Activated CD8-positive, alpha-beta memory T cell treated with anti-CD3 and anti-CD28 coated beads for 1 hour (primary cell): ENCODE measurements at regions not wholly inside any gene's neighbourhood (a gene's known extent, or its start where the extent isn't known, plus 50 kb on each side); places are given as distances from the start of the nearest gene placed in this dataset.

Source experiments
- DNase-seq, 2 donors: peaks; one replicate each; pipeline ENCODE4 v3.0.0-alpha.2; 2020; ENCODE audit warnings: low read depth in 1 of 2; ENCODE audit errors: extremely low read depth in 1 of 2

DNA sequence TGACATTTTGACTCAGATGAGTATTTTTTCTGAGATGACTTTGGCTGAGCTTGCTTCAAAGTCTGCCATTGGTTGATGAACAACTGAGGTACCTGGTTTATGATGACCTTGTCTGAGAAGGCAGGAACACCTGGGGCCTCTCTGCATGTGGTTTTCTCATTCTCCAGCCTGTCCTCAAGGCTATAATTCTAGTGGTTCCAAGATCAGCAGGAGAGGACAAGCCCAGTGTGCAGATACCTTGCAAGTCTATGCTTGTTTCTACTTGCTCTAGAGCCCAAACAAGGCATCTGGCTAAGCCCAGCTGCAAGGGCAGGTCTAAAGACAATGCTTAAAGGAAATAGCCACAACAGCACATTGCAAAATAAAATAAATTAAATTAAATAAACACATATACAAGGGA lies 1100.0 kb downstream of the NLGN4Y start:
- no peak for DNase-seq

- no peak for DNase-seq
Observed at GRCh38 chrY:15624928-15625327, 1100.6 kb downstream of the NLGN4Y start.

GRCh38 chrY:15648198-15648597 lies 1123.9 kb downstream of the NLGN4Y start:
- DNase-seq: no peak

DNA sequence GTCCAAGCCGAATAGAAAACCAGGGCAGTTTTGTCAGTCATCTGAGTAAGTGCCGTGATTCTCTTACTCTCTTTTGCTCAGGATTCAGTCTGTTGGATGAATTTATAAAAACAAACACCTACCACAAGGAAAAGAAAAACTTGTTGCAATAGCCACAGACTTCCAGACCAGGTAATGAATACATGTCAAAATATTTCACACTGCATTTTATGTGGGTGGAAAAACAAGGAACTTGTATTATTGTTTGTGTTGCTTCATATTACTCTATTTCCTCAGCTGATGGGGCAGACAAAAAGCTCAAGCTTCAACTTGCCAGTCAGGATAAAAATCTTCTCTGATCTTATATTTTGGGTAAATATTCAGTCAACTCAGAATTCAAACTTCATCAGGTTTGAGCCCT lies 1125.7 kb downstream of the NLGN4Y start:
- DNase-seq: no peak

GRCh38 chrY:15688531-15688930 lies 1164.2 kb downstream of the NLGN4Y start:
- no peak for DNase-seq

GRCh38 chrY:15689994-15690393 lies 1165.7 kb downstream of the NLGN4Y start:
- no peak for DNase-seq

DNA sequence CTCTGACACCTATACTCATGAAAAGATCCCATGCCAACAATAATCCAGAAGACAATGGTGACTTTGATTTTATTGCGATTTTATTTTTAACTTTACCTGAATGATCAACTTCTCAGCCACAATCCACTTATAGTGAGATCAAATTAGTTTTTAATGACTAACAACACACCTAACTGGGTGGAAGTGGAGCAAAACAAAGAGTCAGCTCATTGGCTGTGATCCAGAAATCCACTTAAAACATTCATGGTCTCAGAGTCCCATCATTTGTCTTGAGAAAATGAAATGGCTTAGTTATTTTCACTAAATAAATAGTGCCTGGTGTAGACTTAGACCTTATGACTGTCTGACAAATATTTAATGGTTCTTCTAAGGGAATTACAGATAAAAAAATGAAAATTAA lies 1177.8 kb downstream of the NLGN4Y start:
- DNase-seq: no peak

- DNase-seq: no peak
Observed at GRCh38 chrY:15704906-15705305, 1180.6 kb downstream of the NLGN4Y start.

DNA sequence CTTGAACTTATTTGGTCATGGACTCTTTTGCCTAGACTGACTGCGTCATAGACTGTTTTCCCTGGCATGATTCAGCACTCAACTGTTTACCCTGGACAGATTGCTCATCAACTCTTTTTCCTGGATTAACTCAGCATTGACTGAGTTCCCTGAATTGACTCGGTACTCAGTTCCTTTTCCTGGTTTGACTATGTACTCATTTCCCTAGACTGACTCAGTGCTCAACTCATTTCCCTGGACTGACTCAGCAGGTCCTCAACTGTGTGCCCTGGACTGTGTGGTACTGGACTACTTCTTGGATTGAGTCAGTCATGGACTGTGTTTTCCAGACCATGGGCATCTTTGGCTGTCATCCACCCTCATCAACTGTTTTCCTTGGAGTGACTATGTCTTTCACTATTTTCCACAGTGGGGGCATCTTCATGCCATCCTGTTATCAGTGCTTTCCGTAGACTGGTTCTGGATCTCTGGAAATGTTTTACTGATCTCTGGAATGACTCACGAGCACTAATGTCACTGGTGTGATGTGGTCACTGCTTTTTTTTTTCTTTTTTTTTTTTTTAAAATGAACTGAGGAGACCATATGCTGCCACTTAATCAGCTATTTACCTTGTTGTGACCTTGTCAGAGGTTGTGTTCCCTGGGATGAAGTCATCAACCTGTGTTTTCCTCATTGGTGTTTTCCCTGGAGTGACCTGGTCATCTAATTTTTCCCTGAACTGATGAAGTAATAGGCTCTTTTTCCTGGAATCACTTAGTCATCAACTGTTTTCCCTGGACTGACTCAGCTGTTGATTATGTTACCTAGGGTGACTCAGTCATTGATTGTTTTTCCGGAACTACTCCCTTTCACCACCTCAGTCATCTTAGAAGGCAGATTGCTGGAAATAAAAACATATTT lies 1225.5 kb downstream of the NLGN4Y start:
- DNase-seq: no peak

DNA sequence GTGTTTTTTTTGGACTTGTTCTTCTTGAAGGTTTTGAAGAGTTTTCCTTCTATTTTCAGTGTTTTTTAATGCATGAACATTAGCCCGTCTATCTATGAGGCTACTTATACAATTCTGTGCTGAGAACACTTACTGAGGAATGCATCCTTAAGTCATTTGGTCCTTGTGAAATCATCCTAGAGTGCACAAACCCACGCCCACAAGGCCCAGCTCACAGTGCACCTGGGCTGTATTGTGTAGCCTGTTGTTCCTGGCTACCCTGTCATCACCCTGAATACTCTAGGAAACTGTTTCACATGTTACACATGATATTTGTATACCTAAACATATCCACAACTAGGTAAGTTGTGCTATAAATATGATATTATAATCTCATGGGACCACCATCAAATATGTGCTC lies 1226.7 kb downstream of the NLGN4Y start:
- no peak for DNase-seq

- DNase-seq: no peak
Observed at GRCh38 chrY:15756266-15756665, 1231.9 kb downstream of the NLGN4Y start.

DNA sequence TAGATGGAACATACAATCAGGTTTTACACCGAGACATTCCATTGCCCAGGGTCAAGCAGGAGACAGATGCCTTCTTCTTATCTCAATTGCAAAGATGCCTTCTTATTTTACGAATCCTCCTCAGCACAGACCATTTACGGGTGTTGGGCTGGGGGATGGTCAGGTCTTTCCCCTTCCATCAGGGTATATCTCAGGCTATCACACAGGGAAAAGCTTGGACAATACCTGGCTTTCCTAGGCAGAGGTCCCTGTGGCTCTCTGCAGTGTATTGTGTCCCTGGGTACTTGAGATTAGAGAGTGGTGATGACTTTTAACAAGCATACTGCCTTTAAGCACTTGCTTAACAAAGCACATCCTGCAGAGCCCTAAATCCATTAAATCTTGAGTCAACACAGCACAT lies 1249.2 kb downstream of the NLGN4Y start:
- no peak for DNase-seq

- DNase-seq: no peak
Observed at GRCh38 chrY:15775880-15776279, 1251.6 kb downstream of the NLGN4Y start.

DNA sequence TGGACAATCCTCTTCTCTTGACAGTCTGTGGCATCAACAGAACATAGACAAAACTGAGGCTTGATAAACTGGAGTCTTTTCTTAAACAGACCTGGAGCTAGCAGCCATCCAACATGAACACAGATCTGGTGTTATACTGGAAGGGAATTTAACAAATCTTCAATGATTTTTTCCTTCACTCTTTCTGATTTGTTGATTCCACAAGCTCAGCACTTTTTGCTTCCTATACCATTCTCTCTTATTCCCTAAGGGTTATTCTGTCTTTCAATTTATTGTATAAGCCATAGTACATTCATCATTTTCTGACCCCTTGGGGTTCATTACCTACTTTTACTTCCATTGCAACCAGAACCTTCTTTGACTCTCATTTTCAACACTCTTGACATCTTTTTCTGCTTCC lies 1255.6 kb downstream of the NLGN4Y start:
- DNase-seq: no peak

DNA sequence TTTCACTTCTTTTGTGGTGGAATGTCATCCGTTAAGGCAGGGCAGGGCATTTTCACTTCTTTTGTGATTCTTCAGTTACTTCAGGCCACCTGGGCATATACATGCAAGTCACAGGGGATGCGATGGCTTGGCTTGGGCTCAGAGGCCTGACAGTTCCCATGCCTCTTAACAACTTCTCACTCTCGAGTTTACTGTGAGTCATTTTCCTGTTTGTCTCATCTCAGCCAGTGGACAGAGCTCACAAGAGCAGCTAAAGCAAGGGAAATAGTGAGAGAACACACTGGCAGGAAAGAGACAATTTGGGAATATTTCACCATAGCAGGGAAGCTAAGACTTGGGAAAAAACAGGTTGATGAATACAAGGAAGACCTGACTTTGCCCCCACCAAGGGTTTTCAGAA lies 1275.7 kb downstream of the NLGN4Y start:
- no peak for DNase-seq

DNA sequence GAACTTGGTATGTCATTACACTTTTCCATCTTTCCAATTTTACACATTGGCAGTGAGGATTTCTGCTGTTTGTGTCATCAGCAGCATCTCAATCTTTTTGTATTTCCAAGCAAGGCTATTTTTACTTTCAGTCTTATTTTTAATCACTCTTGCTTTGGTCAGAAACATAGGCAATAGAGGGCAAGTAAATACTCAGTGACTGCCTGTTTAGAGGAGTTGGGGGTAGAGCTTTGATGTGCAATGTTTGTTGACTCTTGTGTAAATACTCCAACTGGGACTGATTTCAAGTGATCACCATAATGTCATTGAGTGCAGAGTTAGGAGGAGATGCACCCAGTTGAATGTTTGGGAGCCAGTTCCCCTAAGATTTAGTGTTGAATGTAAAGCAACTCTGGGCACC lies 1281.7 kb downstream of the NLGN4Y start:
- DNase-seq: no peak

GRCh38 chrY:15814241-15814640 lies 1289.9 kb downstream of the NLGN4Y start:
- no peak for DNase-seq
